HEK293 (cell line): ENCODE measurements at regions not wholly inside any gene's neighbourhood (a gene's known extent, or its start where the extent isn't known, plus 50 kb on each side); places are given as distances from the start of the nearest gene placed in this dataset.

Source experiments
- KLF16 ChIP-seq: fragments of 450-650 bp; formaldehyde crosslinking; IDR thresholded peaks from 2 replicates; pipeline ENCODE4 v1.5.1; 2017; ENCODE audit warnings: missing biosample characterization, missing genetic modification characterization
- ZNF274 ChIP-seq, 2 experiments: fragments of 200-500 bp in 1 of 2; fragments of 450-650 bp in 1 of 2; sonication (Bioruptor generic) in 1 of 2; formaldehyde crosslinking in 1 of 2; IDR thresholded peaks; 2 replicates each; pipeline versions ENCODE4 v1.5.1 to v1.6.1; 2014 to 2016; ENCODE audit warnings: borderline replicate concordance in 1 of 2, inconsistent platforms in 1 of 2, low read length in 1 of 2, missing biosample characterization in 1 of 2, missing genetic modification characterization in 1 of 2
- ZNF501 ChIP-seq: fragments of 450-650 bp; formaldehyde crosslinking; IDR thresholded peaks from 2 replicates; pipeline ENCODE4 v1.5.1; 2016; ENCODE audit warnings: missing biosample characterization, missing genetic modification characterization
- ZNF558 ChIP-seq: fragments of 450-650 bp; formaldehyde crosslinking; IDR thresholded peaks from 2 replicates; pipeline ENCODE4 v1.5.1; 2016; ENCODE audit warnings: missing biosample characterization, missing genetic modification characterization
- ZNF571 ChIP-seq: fragments of 450-650 bp; formaldehyde crosslinking; IDR thresholded peaks from 2 replicates; pipeline ENCODE4 v1.5.0; 2017; ENCODE audit warnings: missing biosample characterization, missing genetic modification characterization
- TF ChIP-seq, protein P1 (sequence below): fragments of 450-650 bp; formaldehyde crosslinking; IDR thresholded peaks from 2 replicates; pipeline ENCODE4 v1.5.1; 2016; ENCODE audit warnings: missing biosample characterization, missing genetic modification characterization

DNA sequence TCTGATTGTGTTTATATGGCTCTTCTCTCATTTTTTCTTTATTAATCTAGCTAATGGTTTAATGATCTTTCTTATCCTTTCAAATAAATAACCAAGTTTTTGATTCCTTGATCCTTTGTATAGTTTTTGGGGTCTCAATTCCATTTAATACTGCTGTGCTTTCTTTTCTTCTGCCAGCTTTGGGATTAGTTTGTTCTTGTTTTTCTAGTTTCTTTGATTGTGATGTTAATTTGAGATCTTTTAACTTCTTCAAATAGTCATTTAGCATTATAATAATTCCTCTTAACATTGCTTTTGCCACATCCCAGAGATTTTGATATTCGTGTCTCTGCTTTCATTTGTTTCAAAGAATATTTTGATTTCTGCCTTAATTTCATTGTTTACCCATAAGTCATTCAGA lies 1126.6 kb downstream of the NAALADL2 start:
- no peak for TF ChIP-seq KLF16 (tag by site-specific recombination)
- TF ChIP-seq, protein P1, sequence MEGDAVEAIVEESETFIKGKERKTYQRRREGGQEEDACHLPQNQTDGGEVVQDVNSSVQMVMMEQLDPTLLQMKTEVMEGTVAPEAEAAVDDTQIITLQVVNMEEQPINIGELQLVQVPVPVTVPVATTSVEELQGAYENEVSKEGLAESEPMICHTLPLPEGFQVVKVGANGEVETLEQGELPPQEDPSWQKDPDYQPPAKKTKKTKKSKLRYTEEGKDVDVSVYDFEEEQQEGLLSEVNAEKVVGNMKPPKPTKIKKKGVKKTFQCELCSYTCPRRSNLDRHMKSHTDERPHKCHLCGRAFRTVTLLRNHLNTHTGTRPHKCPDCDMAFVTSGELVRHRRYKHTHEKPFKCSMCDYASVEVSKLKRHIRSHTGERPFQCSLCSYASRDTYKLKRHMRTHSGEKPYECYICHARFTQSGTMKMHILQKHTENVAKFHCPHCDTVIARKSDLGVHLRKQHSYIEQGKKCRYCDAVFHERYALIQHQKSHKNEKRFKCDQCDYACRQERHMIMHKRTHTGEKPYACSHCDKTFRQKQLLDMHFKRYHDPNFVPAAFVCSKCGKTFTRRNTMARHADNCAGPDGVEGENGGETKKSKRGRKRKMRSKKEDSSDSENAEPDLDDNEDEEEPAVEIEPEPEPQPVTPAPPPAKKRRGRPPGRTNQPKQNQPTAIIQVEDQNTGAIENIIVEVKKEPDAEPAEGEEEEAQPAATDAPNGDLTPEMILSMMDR (tag by site-specific recombination) = no peak
- no peak for TF ChIP-seq ZNF558 (tag by site-specific recombination)
- TF ChIP-seq ZNF274 (IDR thresholded peaks at IDR 0.05; ENCODE audit: low read length) = no peak
- no peak for TF ChIP-seq ZNF274 (tag by site-specific recombination; IDR thresholded peaks at IDR 0.05; ENCODE audit: borderline replicate concordance)
- TF ChIP-seq ZNF571 (tag by site-specific recombination) = no peak
- TF ChIP-seq ZNF501 (tag by site-specific recombination) = no peak
